ENCODE measurements at regions not wholly inside any gene's neighbourhood (a gene's known extent, or its start where the extent isn't known, plus 50 kb on each side); places are given as distances from the start of the nearest gene placed in this dataset.

DNA sequence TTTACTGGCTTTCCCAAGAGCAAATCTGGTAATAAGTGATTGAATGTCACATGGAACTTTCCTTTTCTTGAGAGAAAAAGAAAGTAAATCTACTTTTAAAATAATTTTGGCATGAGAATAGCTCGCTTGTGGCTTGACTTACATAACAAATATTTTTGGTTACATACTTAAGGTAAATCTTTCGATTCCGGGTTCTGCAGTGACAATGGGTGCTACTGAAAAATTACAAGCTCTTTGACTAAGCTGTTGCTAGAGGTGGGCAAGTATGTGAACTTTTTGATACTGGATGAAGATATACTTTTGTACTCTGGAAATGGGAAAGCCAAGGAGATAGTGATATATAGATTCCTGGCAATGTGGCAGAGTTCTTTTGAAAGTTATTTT is 51.9 kb upstream of the OTOL1 start:
- peaks cover 4% of the 10 kb centered on the region for H3K27me3 Mint-ChIP-seq
- no peak for DNase-seq (ENCODE audit: extremely low spot score, unreplicated experiment)
- no peak overlapping the region for H3K4me3 Mint-ChIP-seq
- no peak for TF ChIP-seq CTCF (conservative IDR thresholded peaks at IDR 0.05)
- no peaks in the 10 kb centered on the region for H3K4me1 Mint-ChIP-seq (ENCODE audit: unreplicated experiment)
- H3K27ac Mint-ChIP-seq = no peak overlapping the region
- no peaks in the 10 kb centered on the region for H3K36me3 Mint-ChIP-seq
- no peaks in the 10 kb centered on the region for H3K9me3 Mint-ChIP-seq

DNA sequence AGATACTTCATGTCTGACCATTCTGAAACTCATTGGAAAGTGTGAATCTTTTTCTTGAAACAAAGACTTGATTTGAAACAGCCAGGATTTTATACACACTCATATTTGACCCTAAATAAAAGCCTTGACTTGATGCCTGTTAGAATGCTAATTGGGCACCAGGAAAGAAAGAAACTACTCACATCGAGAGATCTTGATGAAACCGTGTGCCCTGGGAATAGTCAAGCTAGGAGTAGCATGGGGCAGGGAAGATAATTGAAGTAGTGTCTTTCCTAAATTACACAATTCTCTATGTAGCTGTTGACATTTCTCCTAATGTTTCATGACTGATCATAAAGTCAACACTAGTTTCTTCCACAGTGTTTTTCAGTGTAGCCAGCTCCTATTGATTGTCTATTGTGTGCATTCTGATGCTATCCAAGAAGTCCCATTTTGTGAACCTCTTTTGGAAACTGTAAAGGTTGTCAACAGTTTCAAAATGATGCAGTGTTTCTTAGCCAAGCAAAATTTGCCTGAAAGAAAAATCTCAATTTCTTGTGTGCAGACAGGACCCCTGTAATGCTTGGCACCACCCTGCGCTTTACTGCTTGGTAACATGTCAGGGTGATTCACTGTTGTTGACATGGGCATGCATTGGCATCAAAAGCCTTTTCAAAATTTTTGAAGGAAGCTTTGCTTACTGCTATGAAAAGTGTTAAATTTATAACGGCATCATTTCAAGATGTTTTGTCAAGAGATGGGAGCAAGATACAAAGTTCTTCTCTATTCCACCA is 52.5 kb upstream of the OTOL1 start:
- Mint-ChIP-seq H3K4me3 (no peak overlapping the region), H3K4me1 (ENCODE audit: unreplicated experiment) (no peaks in the 10 kb centered on the region), H3K36me3 (no peaks in the 10 kb centered on the region), H3K9me3 (no peaks in the 10 kb centered on the region), H3K27me3 (peaks cover 4% of the 10 kb centered on the region), H3K27ac (no peak overlapping the region)
- DNase-seq (ENCODE audit: extremely low spot score, unreplicated experiment) = no peak
- TF ChIP-seq CTCF (conservative IDR thresholded peaks at IDR 0.05) = no peak

DNA sequence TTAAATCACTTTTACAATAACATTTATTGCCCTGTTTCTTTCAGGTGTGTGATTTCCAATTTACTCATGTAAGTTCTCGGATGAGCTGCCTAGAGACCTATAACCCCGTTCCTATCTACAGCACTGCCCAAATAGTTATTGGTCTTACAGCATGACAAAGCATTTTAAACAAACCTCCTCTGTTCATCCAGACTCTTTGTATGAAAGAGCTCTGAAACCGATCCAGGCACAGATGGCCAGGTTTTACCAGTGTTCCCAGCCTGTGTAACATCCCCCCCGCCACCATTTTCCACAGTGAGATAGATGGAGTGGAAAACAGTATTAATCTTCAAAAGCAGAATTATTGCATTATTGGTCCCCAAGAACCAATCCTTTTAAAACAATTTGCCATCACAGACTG is 59.0 kb upstream of the SPTSSB start:
- no peak for DNase-seq (ENCODE audit: extremely low spot score, unreplicated experiment)
- Mint-ChIP-seq H3K27ac (no peak overlapping the region), H3K27me3 (peaks cover 1% of the 10 kb centered on the region), H3K9me3 (peaks cover 4% of the 10 kb centered on the region), H3K36me3 (no peaks in the 10 kb centered on the region), H3K4me3 (no peak overlapping the region), H3K4me1 (ENCODE audit: unreplicated experiment) (peaks cover 4% of the 10 kb centered on the region)
- TF ChIP-seq CTCF (conservative IDR thresholded peaks at IDR 0.05) = no peak

- Mint-ChIP-seq H3K4me1 (ENCODE audit: unreplicated experiment) (peaks cover 4% of the 10 kb centered on the region), H3K9me3 (peaks cover 4% of the 10 kb centered on the region)
- no peak for TF ChIP-seq CTCF (conservative IDR thresholded peaks at IDR 0.05)
Observed at GRCh38 chr3:161427347-161427746, 56.0 kb upstream of the SPTSSB start.

GRCh38 chr3:161426758-161427157 is 55.4 kb upstream of the SPTSSB start:
- Mint-ChIP-seq H3K9me3 (peaks cover 4% of the 10 kb centered on the region), H3K27ac (no peak overlapping the region), H3K4me1 (ENCODE audit: unreplicated experiment) (peaks cover 4% of the 10 kb centered on the region), H3K27me3 (no peaks in the 10 kb centered on the region), H3K4me3 (no peak overlapping the region), H3K36me3 (no peaks in the 10 kb centered on the region)
- TF ChIP-seq CTCF (conservative IDR thresholded peaks at IDR 0.05) = no peak
- no peak for DNase-seq (ENCODE audit: extremely low spot score, unreplicated experiment)

More at GRCh38 chr3:161427347-161427746, 56.0 kb upstream of the SPTSSB start:
- H3K36me3 Mint-ChIP-seq = no peaks in the 10 kb centered on the region
- H3K4me3 Mint-ChIP-seq = no peak overlapping the region
- no peaks in the 10 kb centered on the region for H3K27me3 Mint-ChIP-seq
- no peak overlapping the region for H3K27ac Mint-ChIP-seq
- no peak for DNase-seq (ENCODE audit: extremely low spot score, unreplicated experiment)

Data from type B pancreatic cell (in vitro differentiated cells).